ENCODE measurements at regions not wholly inside any gene's neighbourhood (a gene's known extent, or its start where the extent isn't known, plus 50 kb on each side); places are given as distances from the start of the nearest gene placed in this dataset.

DNA sequence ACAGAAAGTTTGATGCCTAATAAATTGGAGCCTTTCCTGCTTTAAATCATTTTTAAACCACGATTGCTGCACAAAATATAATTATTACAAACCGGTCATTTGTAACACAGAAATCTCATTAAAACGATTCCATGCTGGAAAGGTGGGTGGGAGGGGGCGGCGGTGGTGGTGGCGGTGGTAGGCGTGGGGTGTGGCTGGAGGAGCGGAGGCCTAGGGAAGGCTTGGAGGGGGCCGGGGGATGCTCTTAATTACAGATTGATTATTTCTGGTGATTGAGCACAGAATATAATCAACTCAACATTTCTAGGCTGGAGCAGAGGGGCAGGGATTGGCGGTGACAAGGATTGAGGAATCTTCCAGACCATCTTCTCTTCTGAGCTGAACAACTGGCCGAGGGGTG, 157.5 kb downstream of the TRIM29 start:
- Histone ChIP-seq H3K4me3 (no peak overlapping the region), H3K9me1 (ENCODE audit: control insufficient read depth, insufficient read depth, low read length) (peaks cover 2% of the 10 kb centered on the region), H3K4me2 (ENCODE audit: insufficient read depth, low read length) (no peak overlapping the region), H3K36me3 (ENCODE audit: control insufficient read depth, insufficient read depth, low read length) (no peaks in the 10 kb centered on the region), H3K27me3 (ENCODE audit: control insufficient read depth in 2 of 2, insufficient read depth in 2 of 2, low read length in 2 of 2) (peaks cover 2 to 51% of the 10 kb centered on the region in 2 experiments; a peak in 4 of 5 replicates), H4K20me1 (replicated peaks; ENCODE audit: control insufficient read depth, insufficient read depth, low read length) (peaks cover 4% of the 10 kb centered on the region; the same call in 1 of the 2 replicates), H2AFZ (ENCODE audit: low read depth, low read length) (no peak overlapping the region), H3K9ac (ENCODE audit: insufficient read depth in 1 of 2, low read depth in 2 of 2, low read length in 2 of 2) (no peak overlapping the region), H3K79me2 (ENCODE audit: control insufficient read depth, insufficient read depth, low read length) (no peaks in the 10 kb centered on the region), H3K4me1 (replicated peaks in 1 of 2; ENCODE audit: control insufficient read depth in 2 of 2, insufficient read depth in 2 of 2, low read length in 2 of 2) (0 out of 5 replicates have a peak, but pooled peaks cover 0 to 4% of the 10 kb centered on the region in 2 experiments), H3K9me3 (replicated peaks; ENCODE audit: control insufficient read depth, insufficient read depth, low read depth, low read length) (no peaks in the 10 kb centered on the region), H3K27ac (ENCODE audit: extremely low read depth, low read depth, low read length) (no peak overlapping the region)
- ATAC-seq (no peak), DNase-seq (ENCODE audit: extremely low read depth in 1 of 4, low spot score in 3 of 4) (no peak), FAIRE-seq (no peak)
- no peak for TF ChIP-seq JUND (IDR thresholded peaks at IDR 0.05; ENCODE audit: borderline replicate concordance, low read depth, low read length)
- no peak for TF ChIP-seq JUND (tag; IDR thresholded peaks at IDR 0.05; ENCODE audit: borderline replicate concordance, low read depth, low read length)
- no peak for TF ChIP-seq PTBP1 (IDR thresholded peaks at IDR 0.05; ENCODE audit: low read depth, low read length)
- TF ChIP-seq, protein P1, sequence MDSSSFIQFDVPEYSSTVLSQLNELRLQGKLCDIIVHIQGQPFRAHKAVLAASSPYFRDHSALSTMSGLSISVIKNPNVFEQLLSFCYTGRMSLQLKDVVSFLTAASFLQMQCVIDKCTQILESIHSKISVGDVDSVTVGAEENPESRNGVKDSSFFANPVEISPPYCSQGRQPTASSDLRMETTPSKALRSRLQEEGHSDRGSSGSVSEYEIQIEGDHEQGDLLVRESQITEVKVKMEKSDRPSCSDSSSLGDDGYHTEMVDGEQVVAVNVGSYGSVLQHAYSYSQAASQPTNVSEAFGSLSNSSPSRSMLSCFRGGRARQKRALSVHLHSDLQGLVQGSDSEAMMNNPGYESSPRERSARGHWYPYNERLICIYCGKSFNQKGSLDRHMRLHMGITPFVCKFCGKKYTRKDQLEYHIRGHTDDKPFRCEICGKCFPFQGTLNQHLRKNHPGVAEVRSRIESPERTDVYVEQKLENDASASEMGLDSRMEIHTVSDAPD (CRISPR knock-in tag; IDR thresholded peaks at IDR 0.05) = no peak
- no peak for TF ChIP-seq POLR2H (tag; IDR thresholded peaks at IDR 0.05; ENCODE audit: low read depth)
- no peak for TF ChIP-seq RCOR1 (IDR thresholded peaks at IDR 0.05; ENCODE audit: borderline replicate concordance in 1 of 2, low read depth in 2 of 2, low read length in 2 of 2)
- no peak for TF ChIP-seq BRD4 (IDR thresholded peaks at IDR 0.05)
- TF ChIP-seq, protein P2, sequence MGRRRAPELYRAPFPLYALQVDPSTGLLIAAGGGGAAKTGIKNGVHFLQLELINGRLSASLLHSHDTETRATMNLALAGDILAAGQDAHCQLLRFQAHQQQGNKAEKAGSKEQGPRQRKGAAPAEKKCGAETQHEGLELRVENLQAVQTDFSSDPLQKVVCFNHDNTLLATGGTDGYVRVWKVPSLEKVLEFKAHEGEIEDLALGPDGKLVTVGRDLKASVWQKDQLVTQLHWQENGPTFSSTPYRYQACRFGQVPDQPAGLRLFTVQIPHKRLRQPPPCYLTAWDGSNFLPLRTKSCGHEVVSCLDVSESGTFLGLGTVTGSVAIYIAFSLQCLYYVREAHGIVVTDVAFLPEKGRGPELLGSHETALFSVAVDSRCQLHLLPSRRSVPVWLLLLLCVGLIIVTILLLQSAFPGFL (CRISPR knock-in tag; IDR thresholded peaks at IDR 0.05) = no peak
- TF ChIP-seq LEF1 (IDR thresholded peaks at IDR 0.05) = no peak
- no peak for TF ChIP-seq XRCC4 (IDR thresholded peaks at IDR 0.05; ENCODE audit: extremely low read depth, insufficient read depth, insufficient read length)
- TF ChIP-seq POLR3G (IDR thresholded peaks at IDR 0.05; ENCODE audit: extremely low read depth, insufficient read length, insufficient replicate concordance) = no peak
- TF ChIP-seq, protein P3, sequence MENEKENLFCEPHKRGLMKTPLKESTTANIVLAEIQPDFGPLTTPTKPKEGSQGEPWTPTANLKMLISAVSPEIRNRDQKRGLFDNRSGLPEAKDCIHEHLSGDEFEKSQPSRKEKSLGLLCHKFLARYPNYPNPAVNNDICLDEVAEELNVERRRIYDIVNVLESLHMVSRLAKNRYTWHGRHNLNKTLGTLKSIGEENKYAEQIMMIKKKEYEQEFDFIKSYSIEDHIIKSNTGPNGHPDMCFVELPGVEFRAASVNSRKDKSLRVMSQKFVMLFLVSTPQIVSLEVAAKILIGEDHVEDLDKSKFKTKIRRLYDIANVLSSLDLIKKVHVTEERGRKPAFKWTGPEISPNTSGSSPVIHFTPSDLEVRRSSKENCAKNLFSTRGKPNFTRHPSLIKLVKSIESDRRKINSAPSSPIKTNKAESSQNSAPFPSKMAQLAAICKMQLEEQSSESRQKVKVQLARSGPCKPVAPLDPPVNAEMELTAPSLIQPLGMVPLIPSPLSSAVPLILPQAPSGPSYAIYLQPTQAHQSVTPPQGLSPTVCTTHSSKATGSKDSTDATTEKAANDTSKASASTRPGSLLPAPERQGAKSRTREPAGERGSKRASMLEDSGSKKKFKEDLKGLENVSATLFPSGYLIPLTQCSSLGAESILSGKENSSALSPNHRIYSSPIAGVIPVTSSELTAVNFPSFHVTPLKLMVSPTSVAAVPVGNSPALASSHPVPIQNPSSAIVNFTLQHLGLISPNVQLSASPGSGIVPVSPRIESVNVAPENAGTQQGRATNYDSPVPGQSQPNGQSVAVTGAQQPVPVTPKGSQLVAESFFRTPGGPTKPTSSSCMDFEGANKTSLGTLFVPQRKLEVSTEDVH (IDR thresholded peaks at IDR 0.05; ENCODE audit: low read depth, partially characterized antibody) = no peak
- no peak for TF ChIP-seq PRDM10 (IDR thresholded peaks at IDR 0.05; ENCODE audit: partially characterized antibody)
- TF ChIP-seq SMAD1 (IDR thresholded peaks at IDR 0.05; ENCODE audit: low read depth, low read length, partially characterized antibody) = no peak
- TF ChIP-seq SNIP1 (IDR thresholded peaks at IDR 0.05; ENCODE audit: low read depth) = no peak
- in situ Hi-C loops (cut with MboI) = no loop called here
- POLR2A ChIA-PET = no interaction called here
- no TSS peak for BruUV-seq (replicated peaks)
- WGBS (ENCODE audit: insufficient coverage, low coverage, missing lambda C conversion rate) = 3% methylated on average over 11 of the region's 11 CpGs
- intact Hi-C loops (cut with micrococcal nuclease) = no loop called here
- CTCF ChIA-PET (ENCODE audit: low intra/inter-chr PET ratio) = no interaction called here

All from K562 (cell line).